Sigmoid colon (tissue), 3 donors: ENCODE measurements at regions not wholly inside any gene's neighbourhood (a gene's known extent, or its start where the extent isn't known, plus 50 kb on each side); places are given as distances from the start of the nearest gene placed in this dataset.

Experiments used
- CTCF ChIP-seq, 4 experiments: fragments of 450-650 bp in 3 of 4; fragments of 200-600 bp in 1 of 4; IDR thresholded peaks; one replicate each; pipeline ENCODE4 v1.5.1; 2016 to 2019; ENCODE audit warnings: antibody characterized with exemption in 4 of 4, mild to moderate bottlenecking in 3 of 4, moderate library complexity in 2 of 4
- POLR2A ChIP-seq, 2 donors: fragments of 450-650 bp; IDR thresholded peaks; one replicate each; pipeline ENCODE4 v1.6.1; 2016; ENCODE audit warnings: antibody characterized with exemption in 2 of 2, mild to moderate bottlenecking in 2 of 2, moderate library complexity in 2 of 2

GRCh38 chr3:161748049-161748448, 251.4 kb downstream of the OTOL1 start:
- no peak for TF ChIP-seq CTCF (IDR thresholded peaks at IDR 0.05)
- no peak for TF ChIP-seq POLR2A (IDR thresholded peaks at IDR 0.05)
